HCT116 (cell line): ENCODE measurements at regions not wholly inside any gene's neighbourhood (a gene's known extent, or its start where the extent isn't known, plus 50 kb on each side); places are given as distances from the start of the nearest gene placed in this dataset.

ENCODE experiments used
- CBX3 ChIP-seq: IDR thresholded peaks from 2 replicates; pipeline ENCODE4 v1.6.1; 2012; ENCODE audit warnings: low read depth
- CEBPB ChIP-seq: IDR thresholded peaks from 2 replicates; pipeline ENCODE4 v1.6.1; 2012; ENCODE audit warnings: low read depth
- CTCF ChIP-seq, 3 experiments: fragments of 200-600 bp in 1 of 3; sonication (generic) in 1 of 3; IDR thresholded peaks in 2 of 3; conservative IDR thresholded peaks in 1 of 3; 2 replicates each; pipeline ENCODE4 v1.5.1; 2012 to 2017; ENCODE audit warnings: low read depth in 2 of 3, low read length in 2 of 3, antibody characterized with exemption in 1 of 3, borderline replicate concordance in 1 of 3, control low read depth in 1 of 3, mild to moderate bottlenecking in 1 of 3, mixed read lengths in 1 of 3, mixed run types in 1 of 3, moderate library complexity in 1 of 3; ENCODE audit not compliant: insufficient read depth in 1 of 3
- EGR1 ChIP-seq: IDR thresholded peaks from 2 replicates; pipeline ENCODE4 v1.6.1; 2012; ENCODE audit warnings: low read depth
- ELF1 ChIP-seq: IDR thresholded peaks from 2 replicates; pipeline ENCODE4 v1.6.1; 2012; ENCODE audit warnings: low read depth, borderline replicate concordance
- EZH2 ChIP-seq: fragments of 200-600 bp; sonication (generic); IDR thresholded peaks from 2 replicates; pipeline ENCODE4 v1.6.1; 2017; ENCODE audit warnings: antibody characterized with exemption, mixed run types
- JUND ChIP-seq: IDR thresholded peaks from 2 replicates; pipeline ENCODE4 v1.6.1; 2012
- MAX ChIP-seq: IDR thresholded peaks from 2 replicates; pipeline ENCODE4 v1.6.1; 2012
- POLR2A ChIP-seq: IDR thresholded peaks from 2 replicates; pipeline ENCODE4 v1.7.0; 2011; ENCODE audit warnings: borderline replicate concordance; ENCODE audit not compliant: insufficient read depth, insufficient read length; ENCODE audit errors: extremely low read depth
- POLR2AphosphoS5 ChIP-seq: IDR thresholded peaks from 2 replicates; pipeline ENCODE4 v1.6.1; 2011; ENCODE audit warnings: mild to moderate bottlenecking, low read depth, low read length, moderate library complexity
- SP1 ChIP-seq: IDR thresholded peaks from 2 replicates; pipeline ENCODE4 v1.6.1; 2012; ENCODE audit warnings: low read depth
- ZFX ChIP-seq: fragments of 450-650 bp; IDR thresholded peaks from 2 replicates; pipeline ENCODE4 v1.6.1; 2017
- ZNF274 ChIP-seq: fragments of 200-500 bp; sonication (Bioruptor generic); IDR thresholded peaks from 2 replicates; pipeline ENCODE4 v1.6.1; 2014; ENCODE audit warnings: mild to moderate bottlenecking, low read depth, low read length, inconsistent platforms

- TF ChIP-seq CTCF (IDR thresholded peaks at IDR 0.05 in 2 of 3, conservative IDR thresholded peaks at IDR 0.05 in 1 of 3; ENCODE audit: borderline replicate concordance in 1 of 3, insufficient read depth in 1 of 3, low read depth in 2 of 3, low read length in 2 of 3), result no peak
- TF ChIP-seq MAX, result no peak
- TF ChIP-seq JUND, result no peak
- no peak for TF ChIP-seq SP1
- TF ChIP-seq ZNF274, result no peak
- no peak for TF ChIP-seq EZH2
- no peak for TF ChIP-seq EGR1
- no peak for TF ChIP-seq POLR2AphosphoS5
- TF ChIP-seq POLR2A, result no peak
- TF ChIP-seq CEBPB, result no peak
- no peak for TF ChIP-seq ELF1
- TF ChIP-seq CBX3, result no peak
- no peak for TF ChIP-seq ZFX
These were observed 409.5 kb upstream of the ADGRL3 start for GRCh38 chr4:60790608-60791007.
